ENCODE measurements at regions not wholly inside any gene's neighbourhood (a gene's known extent, or its start where the extent isn't known, plus 50 kb on each side); places are given as distances from the start of the nearest gene placed in this dataset.
"Not testable (repeated sequence)": the region's sequence is repeated elsewhere in the genome, so short reads cannot be mapped to it uniquely, and the experiment has no call there.

- DNase-seq (ENCODE audit: low spot score): no peak
Measured at GRCh38 chr19:27718234-27718633, 1494.7 kb downstream of the UQCRFS1 start.

- no peak for DNase-seq (ENCODE audit: low spot score)
Measured at GRCh38 chr19:27717825-27718224, 1495.1 kb downstream of the UQCRFS1 start.

- no peak for DNase-seq (ENCODE audit: low spot score)
Measured at GRCh38 chr19:27716922-27717321, 1496.0 kb downstream of the UQCRFS1 start.

DNA sequence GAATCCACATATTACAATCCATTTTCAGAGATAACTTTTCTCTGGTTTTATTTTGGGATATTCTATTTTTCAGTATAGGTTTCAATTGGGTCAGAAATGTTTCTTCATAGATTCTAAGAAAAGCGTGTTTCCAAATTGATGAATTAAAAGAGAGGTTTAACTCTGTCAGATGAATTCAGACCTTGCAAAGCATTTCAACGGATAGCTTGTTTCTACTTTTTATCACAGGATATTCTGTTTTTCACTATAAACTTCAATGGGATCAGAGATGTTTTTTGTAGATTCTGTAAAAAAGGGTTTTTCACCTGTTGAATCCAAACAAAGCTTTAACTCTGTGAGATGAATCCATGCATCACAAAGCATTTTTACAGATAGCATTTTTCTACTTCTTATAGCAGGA is 1498.1 kb downstream of the UQCRFS1 start:
- no peak for DNase-seq (ENCODE audit: low spot score)

GRCh38 chr19:27709496-27709895 is 1503.5 kb downstream of the UQCRFS1 start:
- DNase-seq (ENCODE audit: low spot score): no peak

GRCh38 chr19:27708986-27709385 is 1504.0 kb downstream of the UQCRFS1 start:
- not testable (repeated sequence) for DNase-seq (ENCODE audit: low spot score)

GRCh38 chr19:27707026-27707425 is 1505.9 kb downstream of the UQCRFS1 start:
- not testable (repeated sequence) for DNase-seq (ENCODE audit: low spot score)

DNA sequence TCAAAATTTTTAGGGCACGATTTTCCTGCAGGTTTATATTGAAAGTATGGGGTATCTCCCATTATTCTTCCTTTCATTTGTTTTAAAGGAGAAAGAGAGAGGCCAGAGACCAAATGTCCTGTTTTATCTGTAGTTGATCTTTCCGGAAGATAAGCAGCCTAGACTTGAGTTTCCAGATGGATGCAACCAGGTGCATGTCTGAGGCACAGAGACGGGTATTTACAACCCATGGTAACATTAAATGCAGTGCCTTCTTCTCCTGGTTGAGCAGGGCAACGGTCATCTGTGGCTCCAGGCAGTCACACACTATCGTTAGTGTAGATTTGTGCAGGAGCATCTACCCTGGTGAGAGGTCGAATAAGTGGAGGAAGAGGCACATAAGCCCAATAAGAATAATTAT is 1507.1 kb downstream of the UQCRFS1 start:
- no peak for DNase-seq (ENCODE audit: low spot score)

GRCh38 chr19:27694361-27695055 is 1518.4 kb downstream of the UQCRFS1 start:
- no peak for DNase-seq (ENCODE audit: low spot score)

DNA sequence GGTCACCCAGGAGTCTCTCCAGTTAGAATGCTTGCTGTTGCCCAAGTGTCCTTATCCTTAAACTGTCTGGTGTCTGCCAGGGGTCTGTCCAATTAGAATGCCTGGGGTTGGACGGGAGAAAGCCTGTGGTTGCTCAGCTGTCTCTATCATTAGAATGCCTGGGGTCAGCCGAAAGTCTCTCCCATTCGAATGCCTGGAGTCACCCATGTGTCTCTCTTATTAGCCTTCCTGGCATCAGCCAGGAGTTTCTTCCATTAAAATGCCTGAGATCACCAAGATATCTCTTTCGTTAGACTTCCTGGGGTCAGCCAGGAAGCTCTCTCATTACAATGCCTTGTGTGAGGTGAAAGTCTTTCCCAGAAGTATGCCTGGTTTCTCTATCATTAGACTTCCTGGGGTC is 1521.0 kb downstream of the UQCRFS1 start:
- no peak for DNase-seq (ENCODE audit: low spot score)

GRCh38 chr19:27689734-27690241 is 1523.2 kb downstream of the UQCRFS1 start:
- DNase-seq (ENCODE audit: low spot score): no peak

- no peak for DNase-seq (ENCODE audit: low spot score)
Measured at GRCh38 chr19:27684293-27684692, 1528.7 kb downstream of the UQCRFS1 start.

- DNase-seq (ENCODE audit: low spot score): no peak
Measured at GRCh38 chr19:27681972-27682371, 1531.0 kb downstream of the UQCRFS1 start.

GRCh38 chr19:27679905-27680304 is 1533.0 kb downstream of the UQCRFS1 start:
- no peak for DNase-seq (ENCODE audit: low spot score)

DNA sequence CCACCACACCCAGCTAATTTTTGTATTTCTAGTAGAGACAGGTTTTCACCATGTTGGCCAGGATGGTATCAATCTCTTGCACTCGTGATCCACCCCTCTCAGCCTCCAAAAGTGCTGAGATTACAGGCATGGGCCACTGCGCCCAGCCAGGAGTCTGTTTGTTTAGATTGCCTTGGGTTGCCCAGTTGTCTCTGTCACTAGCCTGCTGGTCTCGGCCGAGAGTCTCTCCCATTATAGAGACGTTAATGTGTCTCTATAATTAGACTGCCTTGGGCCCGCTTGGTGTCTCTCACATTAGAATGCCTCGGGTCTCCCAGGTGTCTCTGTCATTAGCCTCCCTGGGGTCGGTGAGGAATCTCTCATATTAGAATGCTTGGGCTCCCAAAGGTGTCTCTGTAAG is 1533.6 kb downstream of the UQCRFS1 start:
- no peak for DNase-seq (ENCODE audit: low spot score)

DNA sequence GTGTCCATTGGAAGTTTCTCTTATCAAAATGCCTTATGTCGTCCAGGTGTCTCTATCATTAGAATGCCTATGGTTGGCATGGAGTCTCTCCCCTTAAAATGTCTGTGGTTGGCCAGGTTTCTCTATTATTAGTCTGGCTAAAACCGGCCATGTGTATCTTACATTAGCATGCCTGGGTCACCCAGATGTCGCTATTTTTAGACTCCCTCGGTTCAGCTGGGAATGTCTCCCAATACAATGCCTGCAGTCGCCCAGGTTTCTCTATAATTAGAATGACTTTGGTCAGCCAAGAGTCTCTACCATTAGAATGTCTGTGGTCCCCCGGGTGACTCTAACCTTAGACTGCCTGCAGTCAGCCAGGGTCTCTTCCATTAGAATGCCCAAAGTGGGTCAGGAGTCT is 1536.1 kb downstream of the UQCRFS1 start:
- no peak for DNase-seq (ENCODE audit: low spot score)

GRCh38 chr19:27676334-27676733 is 1536.6 kb downstream of the UQCRFS1 start:
- no peak for DNase-seq (ENCODE audit: low spot score)

- no peak for DNase-seq (ENCODE audit: low spot score)
Measured at GRCh38 chr19:27675771-27676170, 1537.2 kb downstream of the UQCRFS1 start.

- DNase-seq (ENCODE audit: low spot score): no peak
Measured at GRCh38 chr19:27674701-27675100, 1538.2 kb downstream of the UQCRFS1 start.

- DNase-seq (ENCODE audit: low spot score): no peak
Measured at GRCh38 chr19:27673986-27674385, 1539.0 kb downstream of the UQCRFS1 start.

- DNase-seq (ENCODE audit: low spot score): no peak
Measured at GRCh38 chr19:27672309-27673047, 1540.5 kb downstream of the UQCRFS1 start.

DNA sequence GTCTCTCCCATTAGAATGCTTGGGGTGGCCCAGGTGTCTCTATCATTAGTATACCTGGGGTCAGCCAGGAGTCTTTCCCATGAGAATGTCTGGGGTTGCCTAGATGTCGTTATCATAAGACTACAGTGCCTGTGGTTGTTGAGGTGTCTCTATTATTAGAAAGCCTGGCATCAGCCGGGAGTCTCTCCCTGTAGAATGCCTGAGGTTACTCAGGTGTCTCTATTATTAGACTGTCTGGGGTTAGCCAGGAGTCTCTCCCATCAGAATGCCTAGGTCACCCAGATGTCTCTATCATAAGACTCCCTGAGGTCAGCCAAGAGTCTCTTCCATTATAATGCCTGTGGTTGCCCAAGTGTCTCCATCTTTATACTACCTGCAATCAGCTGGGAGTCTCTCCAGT is 1541.1 kb downstream of the UQCRFS1 start:
- DNase-seq (ENCODE audit: low spot score): no peak

DNA sequence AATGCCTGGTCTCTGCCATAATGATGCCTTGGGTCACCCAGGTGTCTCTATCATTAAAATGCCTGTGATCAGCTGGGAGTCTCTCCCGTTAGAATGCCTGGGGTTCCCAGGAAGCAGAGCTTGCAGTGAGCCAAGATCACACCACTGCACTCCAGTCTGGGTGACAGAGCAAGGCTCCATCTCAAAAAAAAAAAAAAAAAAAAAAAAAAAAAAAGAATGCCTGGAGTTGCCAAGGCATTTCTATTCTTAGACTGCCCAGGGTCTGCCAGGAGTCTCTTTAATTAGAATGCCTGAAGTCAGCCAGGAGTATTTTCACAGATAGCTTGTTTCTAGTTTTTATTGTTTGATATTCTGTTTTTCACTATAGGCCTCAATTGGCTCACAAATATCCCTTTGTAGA is 1552.5 kb downstream of the UQCRFS1 start:
- no peak for DNase-seq (ENCODE audit: low spot score)

All from putamen (tissue), 1 donor.